WTC11 (cell line): ENCODE measurements at regions not wholly inside any gene's neighbourhood (a gene's known extent, or its start where the extent isn't known, plus 50 kb on each side); places are given as distances from the start of the nearest gene placed in this dataset.

ENCODE experiments used
- FOXP1 ChIP-seq: sonication (generic); formaldehyde crosslinking; IDR thresholded peaks from 2 replicates; pipeline ENCODE4 v1.8.0; 2022; ENCODE audit warnings: missing genetic modification reagents, mild to moderate bottlenecking, moderate library complexity, borderline replicate concordance
- TF ChIP-seq, protein P1 (sequence below): sonication (generic); formaldehyde crosslinking; conservative IDR thresholded peaks from 2 replicates; pipeline ENCODE4 v1.8.1; 2022; ENCODE audit warnings: mild to moderate bottlenecking, missing genetic modification reagents
- TF ChIP-seq, protein P2 (sequence below): fragments of 200-600 bp; IDR thresholded peaks from 2 replicates; pipeline ENCODE4 v1.8.0; 2022; ENCODE audit warnings: antibody characterized with exemption

- TF ChIP-seq, protein P1, sequence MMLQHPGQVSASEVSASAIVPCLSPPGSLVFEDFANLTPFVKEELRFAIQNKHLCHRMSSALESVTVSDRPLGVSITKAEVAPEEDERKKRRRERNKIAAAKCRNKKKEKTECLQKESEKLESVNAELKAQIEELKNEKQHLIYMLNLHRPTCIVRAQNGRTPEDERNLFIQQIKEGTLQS (CRISPR knock-in tag) = no peak
- TF ChIP-seq FOXP1 = no peak
- TF ChIP-seq, protein P2, sequence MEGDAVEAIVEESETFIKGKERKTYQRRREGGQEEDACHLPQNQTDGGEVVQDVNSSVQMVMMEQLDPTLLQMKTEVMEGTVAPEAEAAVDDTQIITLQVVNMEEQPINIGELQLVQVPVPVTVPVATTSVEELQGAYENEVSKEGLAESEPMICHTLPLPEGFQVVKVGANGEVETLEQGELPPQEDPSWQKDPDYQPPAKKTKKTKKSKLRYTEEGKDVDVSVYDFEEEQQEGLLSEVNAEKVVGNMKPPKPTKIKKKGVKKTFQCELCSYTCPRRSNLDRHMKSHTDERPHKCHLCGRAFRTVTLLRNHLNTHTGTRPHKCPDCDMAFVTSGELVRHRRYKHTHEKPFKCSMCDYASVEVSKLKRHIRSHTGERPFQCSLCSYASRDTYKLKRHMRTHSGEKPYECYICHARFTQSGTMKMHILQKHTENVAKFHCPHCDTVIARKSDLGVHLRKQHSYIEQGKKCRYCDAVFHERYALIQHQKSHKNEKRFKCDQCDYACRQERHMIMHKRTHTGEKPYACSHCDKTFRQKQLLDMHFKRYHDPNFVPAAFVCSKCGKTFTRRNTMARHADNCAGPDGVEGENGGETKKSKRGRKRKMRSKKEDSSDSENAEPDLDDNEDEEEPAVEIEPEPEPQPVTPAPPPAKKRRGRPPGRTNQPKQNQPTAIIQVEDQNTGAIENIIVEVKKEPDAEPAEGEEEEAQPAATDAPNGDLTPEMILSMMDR = no peak
Measured at GRCh38 chr6:19905584-19905983, 68.4 kb downstream of the ID4 start.
